ENCODE measurements at regions not wholly inside any gene's neighbourhood (a gene's known extent, or its start where the extent isn't known, plus 50 kb on each side); places are given as distances from the start of the nearest gene placed in this dataset.

- DNase-seq (ENCODE audit: low read depth, low spot score), result no peak
- H3K27ac ChIP-seq, result no peak overlapping the region
These were observed 117.8 kb upstream of the NXT1 start for GRCh38 chr20:23232679-23233308.

GRCh38 chr20:23232219-23232581 lies 118.4 kb upstream of the NXT1 start:
- no peak for DNase-seq (ENCODE audit: low read depth, low spot score)
- no peak overlapping the region for H3K9ac ChIP-seq (ENCODE audit: insufficient read length)
- no peak overlapping the region for H3K4me3 ChIP-seq
- no peaks in the 10 kb centered on the region for H3K36me3 ChIP-seq (ENCODE audit: insufficient read depth, low read length)
- TF ChIP-seq EZH2 (IDR thresholded peaks at IDR 0.05), result no peak
- no peak for TF ChIP-seq POLR2AphosphoS5 (IDR thresholded peaks at IDR 0.05; ENCODE audit: borderline replicate concordance, low read depth, low read length)
- no peak for TF ChIP-seq FOXP2 (optimal IDR thresholded peaks at IDR 0.05; ENCODE audit: control extremely low read depth, extremely low read length, insufficient read depth)
- H3K27ac ChIP-seq, result no peak overlapping the region
- no peaks in the 10 kb centered on the region for H3K9me3 ChIP-seq (ENCODE audit: low read depth, low read length)

More at GRCh38 chr20:23232679-23233308, 117.8 kb upstream of the NXT1 start:
- no peak overlapping the region for H3K9ac ChIP-seq (ENCODE audit: insufficient read length)
- no peaks in the 10 kb centered on the region for H3K36me3 ChIP-seq (ENCODE audit: insufficient read depth, low read length)
- H3K9me3 ChIP-seq (ENCODE audit: low read depth, low read length), result no peaks in the 10 kb centered on the region
- TF ChIP-seq POLR2AphosphoS5 (IDR thresholded peaks at IDR 0.05; ENCODE audit: borderline replicate concordance, low read depth, low read length) (no peak), EZH2 (IDR thresholded peaks at IDR 0.05) (no peak), FOXP2 (optimal IDR thresholded peaks at IDR 0.05; ENCODE audit: control extremely low read depth, extremely low read length, insufficient read depth) (no peak)
- no peak overlapping the region for H3K4me3 ChIP-seq

- TF ChIP-seq FOXP2 (optimal IDR thresholded peaks at IDR 0.05; ENCODE audit: control extremely low read depth, extremely low read length, insufficient read depth) (no peak), EZH2 (IDR thresholded peaks at IDR 0.05) (no peak), POLR2AphosphoS5 (IDR thresholded peaks at IDR 0.05; ENCODE audit: borderline replicate concordance, low read depth, low read length) (no peak)
- Histone ChIP-seq H3K36me3 (ENCODE audit: insufficient read depth, low read length) (no peaks in the 10 kb centered on the region), H3K9me3 (ENCODE audit: low read depth, low read length) (no peaks in the 10 kb centered on the region), H3K9ac (ENCODE audit: insufficient read length) (no peak overlapping the region), H3K4me3 (no peak overlapping the region), H3K27ac (no peak overlapping the region)
- DNase-seq (ENCODE audit: low read depth, low spot score), result no peak
These were observed 118.9 kb upstream of the NXT1 start for GRCh38 chr20:23231561-23232218.

GRCh38 chr20:23230766-23231385 lies 119.7 kb upstream of the NXT1 start:
- no peaks in the 10 kb centered on the region for H3K9me3 ChIP-seq (ENCODE audit: low read depth, low read length)
- TF ChIP-seq POLR2AphosphoS5 (IDR thresholded peaks at IDR 0.05; ENCODE audit: borderline replicate concordance, low read depth, low read length) (no peak), FOXP2 (optimal IDR thresholded peaks at IDR 0.05; ENCODE audit: control extremely low read depth, extremely low read length, insufficient read depth) (no peak)
- no peak overlapping the region for H3K9ac ChIP-seq (ENCODE audit: insufficient read length)
- H3K4me3 ChIP-seq, result no peak overlapping the region
- H3K27ac ChIP-seq, result no peak overlapping the region
- H3K36me3 ChIP-seq (ENCODE audit: insufficient read depth, low read length), result no peaks in the 10 kb centered on the region
- no peak for DNase-seq (ENCODE audit: low read depth, low spot score)

- Histone ChIP-seq H3K27ac (no peak overlapping the region), H3K4me3 (no peak overlapping the region), H3K36me3 (ENCODE audit: insufficient read depth, low read length) (no peaks in the 10 kb centered on the region), H3K9me3 (ENCODE audit: low read depth, low read length) (no peaks in the 10 kb centered on the region), H3K9ac (ENCODE audit: insufficient read length) (no peak overlapping the region)
- no peak for DNase-seq (ENCODE audit: low read depth, low spot score)
- TF ChIP-seq FOXP2 (optimal IDR thresholded peaks at IDR 0.05; ENCODE audit: control extremely low read depth, extremely low read length, insufficient read depth), result no peak
These were observed 120.6 kb upstream of the NXT1 start for GRCh38 chr20:23229989-23230388.

GRCh38 chr20:23228912-23229311 lies 121.7 kb upstream of the NXT1 start:
- Histone ChIP-seq H3K9ac (ENCODE audit: insufficient read length) (no peak overlapping the region), H3K27ac (no peak overlapping the region)
- no peak for DNase-seq (ENCODE audit: low read depth, low spot score)

GRCh38 chr20:23227976-23228375 lies 122.6 kb upstream of the NXT1 start:
- no peak for TF ChIP-seq EZH2 (IDR thresholded peaks at IDR 0.05)
- no peak for TF ChIP-seq FOXP2 (optimal IDR thresholded peaks at IDR 0.05; ENCODE audit: control extremely low read depth, extremely low read length, insufficient read depth)
- no peak for TF ChIP-seq POLR2AphosphoS5 (IDR thresholded peaks at IDR 0.05; ENCODE audit: borderline replicate concordance, low read depth, low read length)
- Histone ChIP-seq H3K9me3 (ENCODE audit: low read depth, low read length) (no peaks in the 10 kb centered on the region), H3K27ac (no peak overlapping the region), H3K36me3 (ENCODE audit: insufficient read depth, low read length) (no peaks in the 10 kb centered on the region), H3K4me3 (no peak overlapping the region), H3K9ac (ENCODE audit: insufficient read length) (no peak overlapping the region)
- no peak for DNase-seq (ENCODE audit: low read depth, low spot score)

More at GRCh38 chr20:23228912-23229311, 121.7 kb upstream of the NXT1 start:
- no peak overlapping the region for H3K4me3 ChIP-seq
- no peaks in the 10 kb centered on the region for H3K9me3 ChIP-seq (ENCODE audit: low read depth, low read length)
- TF ChIP-seq FOXP2 (optimal IDR thresholded peaks at IDR 0.05; ENCODE audit: control extremely low read depth, extremely low read length, insufficient read depth), result no peak
- no peak for TF ChIP-seq EZH2 (IDR thresholded peaks at IDR 0.05)
- no peak for TF ChIP-seq POLR2AphosphoS5 (IDR thresholded peaks at IDR 0.05; ENCODE audit: borderline replicate concordance, low read depth, low read length)
- H3K36me3 ChIP-seq (ENCODE audit: insufficient read depth, low read length), result no peaks in the 10 kb centered on the region

GRCh38 chr20:23227274-23227673 lies 123.3 kb upstream of the NXT1 start:
- Histone ChIP-seq H3K9ac (ENCODE audit: insufficient read length) (no peak overlapping the region), H3K27ac (no peak overlapping the region), H3K9me3 (ENCODE audit: low read depth, low read length) (no peaks in the 10 kb centered on the region), H3K4me3 (no peak overlapping the region), H3K36me3 (ENCODE audit: insufficient read depth, low read length) (no peaks in the 10 kb centered on the region)
- no peak for DNase-seq (ENCODE audit: low read depth, low spot score)
- TF ChIP-seq FOXP2 (optimal IDR thresholded peaks at IDR 0.05; ENCODE audit: control extremely low read depth, extremely low read length, insufficient read depth) (no peak), EZH2 (IDR thresholded peaks at IDR 0.05) (no peak), POLR2AphosphoS5 (IDR thresholded peaks at IDR 0.05; ENCODE audit: borderline replicate concordance, low read depth, low read length) (no peak)

Measured in SK-N-MC (cell line).